HCT116 (cell line): ENCODE measurements at regions not wholly inside any gene's neighbourhood (a gene's known extent, or its start where the extent isn't known, plus 50 kb on each side); places are given as distances from the start of the nearest gene placed in this dataset.

Experiments
- ATAC-seq: fragments of 200-7000 bp; cut with Tn5 transposase; 2 replicates; pipeline ENCODE4 v1.9.1; 2020; ENCODE audit warnings: mild to moderate bottlenecking, moderate library complexity
- BruUV-seq: library from RNA; stranded (reverse); fragments of 400-500 nt; replicated peaks from 2 replicates; lab custom pipeline; 2021; lab: Mats Ljungman, UMichigan
- CTCF ChIA-PET: fragments of 300-600 bp; sonication (Branson Sonifier 250); formaldehyde crosslinking; loops from one replicate; lab custom pipeline; 2021; ENCODE audit warnings: antibody characterized with exemption; lab: Charles Lee
- POLR2A ChIA-PET: fragments of 300-600, 350-600 bp; sonication (Branson Sonifier 250); formaldehyde crosslinking; loops from one replicate; lab custom pipeline; 2021; ENCODE audit warnings: antibody characterized with exemption; lab: Charles Lee
- RAD21 ChIA-PET, 2 experiments: fragments of 300-600 bp; sonication (Branson Sonifier 250); formaldehyde crosslinking; loops; one replicate each; lab custom pipeline; 2023; ENCODE audit warnings: low total read pairs in 2 of 2; ENCODE audit not compliant: uncharacterized antibody in 2 of 2, unreplicated experiment in 2 of 2, low non-redundant PET in 1 of 2; lab: Charles Lee
- DNase-seq: peaks from one replicate; pipeline ENCODE4 v3.0.0-alpha.2; 2010; ENCODE audit warnings: low read depth, low spot score
- H2AFZ ChIP-seq: fragments of 200-600 bp; shearing (Covaris generic), sonication (generic); 2 replicates; pipeline ENCODE4 v1.6.1; 2017; ENCODE audit warnings: low read depth, mixed run types, mixed read lengths, antibody characterized with exemption, low read length; ENCODE audit not compliant: poor library complexity, severe bottlenecking
- H3K27ac ChIP-seq: 2 replicates; pipeline ENCODE4 v1.5.1; 2012; ENCODE audit warnings: low read depth, low read length
- H3K27me3 ChIP-seq: fragments of 200-600 bp; sonication (generic); 2 replicates; pipeline ENCODE4 v1.6.1; 2016; ENCODE audit warnings: mixed run types, low read length, mixed read lengths; ENCODE audit not compliant: insufficient read depth
- H3K36me3 ChIP-seq, 2 experiments: fragments of 200-500 bp in 1 of 2; fragments of 200-600 bp in 1 of 2; sonication (Bioruptor generic) in 1 of 2; sonication (generic) in 1 of 2; 2 replicates each; pipeline versions ENCODE4 v1.5.1 to v1.6.1; 2014 to 2016; ENCODE audit warnings: low read length in 2 of 2, inconsistent platforms in 1 of 2, mixed read lengths in 1 of 2, mixed run types in 1 of 2; ENCODE audit not compliant: insufficient read depth in 2 of 2, control insufficient read depth in 1 of 2
- H3K4me1 ChIP-seq, 2 experiments: fragments of 200-600 bp in 1 of 2; sonication (generic) in 1 of 2; 2 replicates each; pipeline versions ENCODE4 v1.5.1 to v1.6.1; 2012 to 2017; ENCODE audit warnings: low read length in 2 of 2, inconsistent platforms in 1 of 2, mild to moderate bottlenecking in 1 of 2, mixed read lengths in 1 of 2, mixed run types in 1 of 2, moderate library complexity in 1 of 2; ENCODE audit not compliant: insufficient read depth in 2 of 2, control insufficient read depth in 1 of 2
- H3K4me2 ChIP-seq: fragments of 200-600 bp; sonication (generic); 2 replicates; pipeline ENCODE4 v1.6.1; 2017; ENCODE audit warnings: mixed run types, low read length, mixed read lengths
- H3K4me3 ChIP-seq, 2 experiments: fragments of 200-600 bp in 1 of 2; sonication (generic) in 1 of 2; replicated peaks in 1 of 2; 2 replicates each; pipeline ENCODE4 v1.5.1; 2011 to 2016; ENCODE audit warnings: low read length in 2 of 2, control low read depth in 1 of 2, low read depth in 1 of 2, mild to moderate bottlenecking in 1 of 2, mixed read lengths in 1 of 2, mixed run types in 1 of 2
- H3K79me2 ChIP-seq: fragments of 200-600 bp; sonication (generic); 2 replicates; pipeline ENCODE4 v1.6.1; 2017; ENCODE audit warnings: mild to moderate bottlenecking, mixed run types, low read length, moderate library complexity, mixed read lengths; ENCODE audit not compliant: insufficient read depth
- H3K9ac ChIP-seq: fragments of 200-600 bp; sonication (generic); 2 replicates; pipeline ENCODE4 v1.6.1; 2016; ENCODE audit warnings: low read length, mixed read lengths
- H3K9me2 ChIP-seq: fragments of 200-600 bp; sonication (generic), shearing (Covaris generic); 2 replicates; pipeline ENCODE4 v1.6.1; 2017; ENCODE audit warnings: mixed run types, mild to moderate bottlenecking, moderate library complexity; ENCODE audit not compliant: insufficient read depth
- H3K9me3 ChIP-seq, 2 experiments: fragments of 200-500 bp in 1 of 2; fragments of 200-600 bp in 1 of 2; sonication (Bioruptor generic) in 1 of 2; sonication (generic) in 1 of 2; 2 replicates each; pipeline ENCODE4 v1.6.1; 2014 to 2017; ENCODE audit warnings: low read length in 2 of 2, mixed read lengths in 2 of 2, inconsistent platforms in 1 of 2, low read depth in 1 of 2, mild to moderate bottlenecking in 1 of 2, mixed run types in 1 of 2, moderate library complexity in 1 of 2; ENCODE audit not compliant: control insufficient read depth in 1 of 2, insufficient read depth in 1 of 2
- H4K20me1 ChIP-seq: fragments of 200-600 bp; sonication (generic), shearing (Covaris generic); 2 replicates; pipeline ENCODE4 v1.6.1; 2017; ENCODE audit warnings: mixed run types, mild to moderate bottlenecking, moderate library complexity; ENCODE audit not compliant: insufficient read depth
- ATF3 ChIP-seq: IDR thresholded peaks from 2 replicates; pipeline ENCODE4 v1.6.1; 2012
- CBX3 ChIP-seq: IDR thresholded peaks from 2 replicates; pipeline ENCODE4 v1.6.1; 2012; ENCODE audit warnings: low read depth
- CTCF ChIP-seq, 3 experiments: fragments of 200-600 bp in 1 of 3; sonication (generic) in 1 of 3; IDR thresholded peaks in 2 of 3; conservative IDR thresholded peaks in 1 of 3; 2 replicates each; pipeline ENCODE4 v1.5.1; 2012 to 2017; ENCODE audit warnings: low read depth in 2 of 3, low read length in 2 of 3, antibody characterized with exemption in 1 of 3, borderline replicate concordance in 1 of 3, control low read depth in 1 of 3, mild to moderate bottlenecking in 1 of 3, mixed read lengths in 1 of 3, mixed run types in 1 of 3, moderate library complexity in 1 of 3; ENCODE audit not compliant: insufficient read depth in 1 of 3
- EGR1 ChIP-seq: IDR thresholded peaks from 2 replicates; pipeline ENCODE4 v1.6.1; 2012; ENCODE audit warnings: low read depth
- ELF1 ChIP-seq: IDR thresholded peaks from 2 replicates; pipeline ENCODE4 v1.6.1; 2012; ENCODE audit warnings: low read depth, borderline replicate concordance
- EZH2 ChIP-seq: fragments of 200-600 bp; sonication (generic); IDR thresholded peaks from 2 replicates; pipeline ENCODE4 v1.6.1; 2017; ENCODE audit warnings: antibody characterized with exemption, mixed run types
- EZH2phosphoT487 ChIP-seq: fragments of 200-600 bp; IDR thresholded peaks from 2 replicates; pipeline ENCODE4 v1.6.1; 2018; ENCODE audit warnings: antibody characterized with exemption, borderline replicate concordance
- FOSL1 ChIP-seq: IDR thresholded peaks from 2 replicates; pipeline ENCODE4 v1.6.1; 2012; ENCODE audit warnings: low read depth
- JUND ChIP-seq: IDR thresholded peaks from 2 replicates; pipeline ENCODE4 v1.6.1; 2012
- MAX ChIP-seq: IDR thresholded peaks from 2 replicates; pipeline ENCODE4 v1.6.1; 2012
- POLR2A ChIP-seq: IDR thresholded peaks from 2 replicates; pipeline ENCODE4 v1.7.0; 2011; ENCODE audit warnings: borderline replicate concordance; ENCODE audit not compliant: insufficient read depth, insufficient read length; ENCODE audit errors: extremely low read depth
- POLR2AphosphoS5 ChIP-seq: IDR thresholded peaks from 2 replicates; pipeline ENCODE4 v1.6.1; 2011; ENCODE audit warnings: mild to moderate bottlenecking, low read depth, low read length, moderate library complexity
- SIN3A ChIP-seq: IDR thresholded peaks from 2 replicates; pipeline ENCODE4 v1.6.1; 2012; ENCODE audit warnings: low read depth
- SP1 ChIP-seq: IDR thresholded peaks from 2 replicates; pipeline ENCODE4 v1.6.1; 2012; ENCODE audit warnings: low read depth
- YY1 ChIP-seq: IDR thresholded peaks from 2 replicates; pipeline ENCODE4 v1.6.1; 2011; ENCODE audit warnings: low read length, low read depth, moderate library complexity, mild to moderate bottlenecking; ENCODE audit not compliant: insufficient replicate concordance; ENCODE audit errors: extremely low read depth
- ZNF274 ChIP-seq: fragments of 200-500 bp; sonication (Bioruptor generic); IDR thresholded peaks from 2 replicates; pipeline ENCODE4 v1.6.1; 2014; ENCODE audit warnings: mild to moderate bottlenecking, low read depth, low read length, inconsistent platforms
- intact Hi-C: fragments of 100-400 bp; cut with micrococcal nuclease; formaldehyde crosslinking; loops from 2 replicates; pipeline ENCODE4 v1.10.0; 2022

- ChIA-PET POLR2A (no interaction called here), RAD21 (no interaction called here), CTCF (no interaction called here)
- intact Hi-C loops, result no loop called here
- H3K9me2 ChIP-seq, result no peaks in the 10 kb centered on the region
- H4K20me1 ChIP-seq, result no peaks in the 10 kb centered on the region
- H3K79me2 ChIP-seq, result no peaks in the 10 kb centered on the region
- H3K9ac ChIP-seq, result no peak overlapping the region
- H3K4me1 ChIP-seq, result no peaks in the 10 kb centered on the region
- no peak overlapping the region for H3K4me3 ChIP-seq
- TF ChIP-seq CTCF (IDR thresholded peaks at IDR 0.05 in 2 of 3, conservative IDR thresholded peaks at IDR 0.05 in 1 of 3; ENCODE audit: borderline replicate concordance in 1 of 3, insufficient read depth in 1 of 3, low read depth in 2 of 3, low read length in 2 of 3), result no peak
- TF ChIP-seq ZNF274, result no peak
- no peak for TF ChIP-seq SIN3A
- TF ChIP-seq POLR2AphosphoS5, result no peak
- no peak for TF ChIP-seq JUND
- no peak for TF ChIP-seq EZH2phosphoT487
- no peak for TF ChIP-seq EZH2
- no peak for TF ChIP-seq CBX3
- TF ChIP-seq FOSL1, result no peak
- no peak for TF ChIP-seq POLR2A
- no peak for TF ChIP-seq YY1
- no peak for TF ChIP-seq ATF3
- TF ChIP-seq ELF1, result no peak
- TF ChIP-seq MAX, result no peak
- no peak for TF ChIP-seq SP1
- no peak for TF ChIP-seq EGR1
- no TSS peak for BruUV-seq
- H2AFZ ChIP-seq, result no peak overlapping the region
- no peak for ATAC-seq
- H3K36me3 ChIP-seq, result no peaks in the 10 kb centered on the region
- H3K9me3 ChIP-seq, result no peaks in the 10 kb centered on the region
- no peak overlapping the region for H3K4me2 ChIP-seq
- no peaks in the 10 kb centered on the region for H3K27me3 ChIP-seq
- no peak for DNase-seq
- no peak overlapping the region for H3K27ac ChIP-seq
Observed at GRCh38 chr12:127374447-127374846, 892.5 kb upstream of the TMEM132C start.
